Glomerular visceral epithelial cell (primary cell): ENCODE measurements at regions not wholly inside any gene's neighbourhood (a gene's known extent, or its start where the extent isn't known, plus 50 kb on each side); places are given as distances from the start of the nearest gene placed in this dataset.
"Not testable (repeated sequence)": the region's sequence is repeated elsewhere in the genome, so short reads cannot be mapped to it uniquely, and the experiment has no call there.

Experiments
- DNase-seq: peaks from one replicate; pipeline ENCODE4 v3.0.0-alpha.2; 2016; ENCODE audit errors: extremely low spot score

GRCh38 chr7:19302731-19303130 lies 157.5 kb upstream of the FERD3L start:
- DNase-seq, result no peak

- DNase-seq, result no peak
These were observed 151.4 kb upstream of the FERD3L start for GRCh38 chr7:19296617-19297016.

- no peak for DNase-seq
These were observed 150.2 kb upstream of the FERD3L start for GRCh38 chr7:19295376-19295775.

- no peak for DNase-seq
These were observed 149.4 kb upstream of the FERD3L start for GRCh38 chr7:19294619-19295018.

- no peak for DNase-seq
These were observed 148.2 kb upstream of the FERD3L start for GRCh38 chr7:19293431-19293830.

- DNase-seq, result no peak
These were observed 145.7 kb upstream of the FERD3L start for GRCh38 chr7:19290968-19291367.

- DNase-seq, result no peak
These were observed 144.8 kb upstream of the FERD3L start for GRCh38 chr7:19290066-19290465.

GRCh38 chr7:19284596-19285300 lies 139.5 kb upstream of the FERD3L start:
- no peak for DNase-seq

GRCh38 chr7:19284136-19284535 lies 138.9 kb upstream of the FERD3L start:
- DNase-seq, result no peak

GRCh38 chr7:19275000-19275399 lies 129.8 kb upstream of the FERD3L start:
- DNase-seq, result no peak

GRCh38 chr7:19272329-19272728 lies 127.1 kb upstream of the FERD3L start:
- not testable (repeated sequence) for DNase-seq

GRCh38 chr7:19269301-19269700 lies 124.1 kb upstream of the FERD3L start:
- DNase-seq, result no peak

- DNase-seq, result no peak
These were observed 123.5 kb upstream of the FERD3L start for GRCh38 chr7:19268737-19269136.

GRCh38 chr7:19262826-19263225 lies 117.6 kb upstream of the FERD3L start:
- no peak for DNase-seq

GRCh38 chr7:19249281-19249680 lies 104.1 kb upstream of the FERD3L start:
- peak; percentile 60 for DNase-seq

- DNase-seq, result peak; percentile 41
These were observed 103.5 kb upstream of the FERD3L start for GRCh38 chr7:19248681-19249080.

- DNase-seq, result no peak
These were observed 102.9 kb upstream of the FERD3L start for GRCh38 chr7:19248115-19248514.

- no peak for DNase-seq
These were observed 101.8 kb upstream of the FERD3L start for GRCh38 chr7:19247017-19247416.

GRCh38 chr7:19242246-19242645 lies 97.0 kb upstream of the FERD3L start:
- no peak for DNase-seq

- DNase-seq, result no peak
These were observed 94.7 kb upstream of the FERD3L start for GRCh38 chr7:19239951-19240350.

GRCh38 chr7:19235680-19236079 lies 90.5 kb upstream of the FERD3L start:
- DNase-seq, result no peak

GRCh38 chr7:19224951-19225350 lies 79.7 kb upstream of the FERD3L start:
- no peak for DNase-seq

GRCh38 chr7:19215412-19215811 lies 70.2 kb upstream of the FERD3L start:
- DNase-seq, result peak; percentile 62

GRCh38 chr7:19213746-19214145 lies 68.5 kb upstream of the FERD3L start:
- DNase-seq, result no peak
